ENCODE measurements at regions not wholly inside any gene's neighbourhood (a gene's known extent, or its start where the extent isn't known, plus 50 kb on each side); places are given as distances from the start of the nearest gene placed in this dataset.

DNA sequence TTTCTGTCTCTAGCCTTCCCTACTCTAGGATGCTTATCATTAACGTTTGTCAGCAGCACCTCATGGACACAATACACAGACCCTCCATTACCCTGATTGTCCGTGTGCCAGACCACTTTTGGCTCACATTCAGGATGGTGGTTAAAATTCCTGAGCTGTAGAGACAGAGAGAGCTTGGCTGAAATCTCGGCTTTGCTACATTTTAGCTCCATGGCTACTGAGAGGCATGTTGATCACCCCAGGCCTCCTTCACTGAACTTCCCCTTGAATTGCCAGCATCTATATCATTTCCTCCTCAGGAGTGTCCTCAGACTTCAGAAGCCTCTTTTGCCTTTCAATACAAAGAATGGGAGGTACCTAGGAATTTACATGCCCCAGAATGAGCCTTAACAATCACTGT lies 104.7 kb upstream of the ISL1 start:
- TF ChIP-seq POLR2A (IDR thresholded peaks at IDR 0.05; ENCODE audit: low read length) (no peak), GATA1 (IDR thresholded peaks at IDR 0.05; ENCODE audit: low read depth, low read length) (no peak)
- DNase-seq = no peak

DNA sequence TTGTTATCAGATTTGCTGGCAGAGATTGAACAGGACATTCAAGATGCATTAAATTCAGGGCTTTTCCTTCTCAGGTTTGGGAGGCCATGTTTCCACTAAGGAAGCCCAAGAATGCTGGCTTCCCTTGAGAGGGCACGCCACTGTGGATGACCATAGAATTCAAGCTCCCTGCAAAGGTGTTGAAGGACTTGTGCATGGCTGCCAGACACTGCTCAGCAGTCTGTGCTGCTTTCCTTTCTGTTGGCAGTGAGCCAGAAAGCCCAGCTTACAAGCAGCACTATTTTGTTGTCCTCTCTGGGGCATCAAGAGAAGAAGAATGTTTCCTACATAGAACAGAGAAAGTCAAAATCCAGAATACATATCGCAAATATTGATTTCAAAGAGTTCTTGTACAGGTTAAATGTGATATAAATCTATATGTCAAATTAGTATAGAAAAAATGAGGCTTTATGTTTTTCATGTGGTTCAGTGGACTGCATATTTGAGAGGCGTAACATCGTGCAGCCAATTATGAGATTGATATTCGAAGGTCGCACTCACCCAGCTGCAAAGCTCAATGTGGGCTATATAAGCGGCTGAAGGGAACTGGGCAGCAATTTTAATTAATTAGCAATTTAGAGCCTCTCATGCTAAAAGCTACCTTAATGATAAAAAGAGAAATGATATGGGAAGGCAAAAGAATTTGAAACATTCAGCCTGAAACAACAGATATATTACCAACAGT lies 103.1 kb upstream of the ISL1 start:
- no peak for TF ChIP-seq GATA1 (IDR thresholded peaks at IDR 0.05; ENCODE audit: low read depth, low read length)
- no peak for TF ChIP-seq POLR2A (IDR thresholded peaks at IDR 0.05; ENCODE audit: low read length)
- DNase-seq = no peak

DNA sequence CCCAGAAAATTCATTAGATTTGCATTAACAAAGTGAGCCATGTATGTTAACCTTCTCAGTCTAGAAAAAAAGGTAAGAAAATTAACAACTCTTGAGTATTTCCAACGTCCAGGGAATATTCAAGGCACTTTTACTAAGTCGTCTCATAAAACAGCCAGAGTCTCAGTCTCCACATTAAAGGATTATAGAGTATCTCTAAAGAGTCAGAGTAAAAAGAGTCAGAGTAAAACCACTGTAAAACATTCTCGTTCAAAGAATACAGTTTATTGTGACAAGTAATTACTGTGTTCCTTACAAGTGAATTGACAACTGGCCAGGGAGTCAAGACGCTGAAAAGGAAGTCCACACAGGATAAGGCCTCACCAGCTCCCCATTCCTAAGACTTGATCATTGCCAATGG lies 97.2 kb upstream of the ISL1 start:
- no peak for DNase-seq
- TF ChIP-seq POLR2A (IDR thresholded peaks at IDR 0.05; ENCODE audit: low read length) (no peak), GATA1 (IDR thresholded peaks at IDR 0.05; ENCODE audit: low read depth, low read length) (no peak)

DNA sequence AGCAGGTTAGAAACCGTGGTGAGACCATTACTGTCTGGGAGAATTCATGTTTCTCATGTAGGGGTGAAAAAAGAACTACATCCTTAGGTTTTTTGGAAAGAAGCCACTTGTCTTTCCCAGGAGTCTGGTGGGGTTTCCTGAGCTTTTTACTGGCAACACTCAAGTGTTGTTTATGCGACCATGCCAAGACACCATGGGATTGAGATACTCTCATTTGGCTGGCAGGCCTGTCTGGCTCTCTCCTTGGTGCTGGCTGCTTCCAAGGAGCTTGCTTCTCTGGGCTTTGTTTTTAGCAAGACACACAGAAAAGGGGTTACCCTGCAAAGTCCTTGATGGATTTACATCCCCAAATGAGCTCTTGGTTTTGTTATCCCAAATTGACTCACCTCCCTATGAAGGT lies 80.9 kb upstream of the ISL1 start:
- DNase-seq = no peak
- TF ChIP-seq POLR2A (IDR thresholded peaks at IDR 0.05; ENCODE audit: low read length) (no peak), GATA1 (IDR thresholded peaks at IDR 0.05; ENCODE audit: low read depth, low read length) (no peak)

DNA sequence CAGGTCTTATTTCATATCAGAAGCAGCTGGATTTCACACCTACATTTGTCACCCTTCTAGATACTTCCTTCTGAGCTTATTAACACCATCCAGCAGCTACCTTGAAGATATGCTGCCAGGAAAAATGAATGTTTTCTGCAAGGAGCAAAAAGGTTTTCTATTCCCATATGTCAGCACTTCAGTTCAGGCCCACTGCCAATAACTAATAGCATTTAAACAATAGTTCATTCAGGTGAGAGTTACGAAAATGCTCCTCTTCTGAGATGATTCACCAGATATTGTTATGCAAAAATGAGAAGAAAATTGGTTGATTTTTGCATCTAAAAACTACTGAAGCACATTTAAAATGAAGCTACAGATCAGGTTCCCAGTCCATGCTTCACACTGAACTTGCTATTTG lies 56.4 kb upstream of the ISL1 start:
- TF ChIP-seq POLR2A (IDR thresholded peaks at IDR 0.05; ENCODE audit: low read length) (no peak), GATA1 (IDR thresholded peaks at IDR 0.05; ENCODE audit: low read depth, low read length) (no peak)
- DNase-seq = no peak
